NOMO-1 treated with DMSO at 0.1 percent for 48 hours (cell line): ENCODE measurements at regions not wholly inside any gene's neighbourhood (a gene's known extent, or its start where the extent isn't known, plus 50 kb on each side); places are given as distances from the start of the nearest gene placed in this dataset.

Experiments
- DNase-seq: peaks from one replicate; lab custom pipeline; 2025; ENCODE audit not compliant: unreplicated experiment; lab: John Stamatoyannopoulos, UW

GRCh38 chr3:117674321-117674720 lies 964.7 kb downstream of the TUSC7 start:
- DNase-seq = no peak

DNA sequence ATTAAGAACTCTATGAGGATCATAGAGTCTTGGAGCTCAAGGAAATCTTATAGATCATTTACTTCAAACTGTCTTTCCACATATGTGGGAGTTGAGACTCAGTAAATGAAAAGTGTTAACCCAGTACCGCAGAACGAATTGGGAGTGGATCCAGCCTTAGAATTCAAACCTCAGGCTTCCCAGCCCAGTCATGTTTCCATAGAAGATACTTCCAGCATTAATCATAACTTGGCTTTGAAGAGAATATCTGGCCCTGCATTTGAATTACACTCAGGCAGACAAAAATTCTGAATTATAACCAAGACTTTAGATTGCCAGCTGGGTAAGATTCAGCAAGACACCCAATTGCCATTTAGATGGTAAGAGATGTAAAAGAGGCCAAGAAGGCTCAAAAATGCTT lies 972.0 kb downstream of the TUSC7 start:
- DNase-seq = no peak

- no peak for DNase-seq
Measured at GRCh38 chr3:117687096-117687495, 977.5 kb downstream of the TUSC7 start.

DNA sequence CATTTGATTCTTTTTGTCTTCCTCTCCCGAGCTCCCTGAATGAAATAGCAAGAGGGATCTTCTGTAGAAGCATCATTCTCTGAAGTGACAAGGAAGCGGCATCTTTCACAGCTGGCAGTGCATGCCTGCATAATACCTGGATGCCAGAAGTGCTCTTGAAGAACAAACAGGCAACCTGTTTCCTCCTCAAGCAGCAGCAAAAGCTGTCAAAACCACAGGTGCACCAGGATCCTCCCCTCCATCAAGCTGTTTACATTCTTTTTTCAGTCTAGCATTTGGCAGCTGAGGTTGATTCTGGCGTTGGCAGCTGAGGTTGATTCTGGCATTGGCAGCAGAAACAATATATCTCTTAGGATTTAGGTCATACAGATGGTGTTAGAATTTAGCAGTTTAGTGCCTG lies 979.0 kb downstream of the TUSC7 start:
- no peak for DNase-seq

GRCh38 chr3:117691526-117691925 lies 981.9 kb downstream of the TUSC7 start:
- no peak for DNase-seq

DNA sequence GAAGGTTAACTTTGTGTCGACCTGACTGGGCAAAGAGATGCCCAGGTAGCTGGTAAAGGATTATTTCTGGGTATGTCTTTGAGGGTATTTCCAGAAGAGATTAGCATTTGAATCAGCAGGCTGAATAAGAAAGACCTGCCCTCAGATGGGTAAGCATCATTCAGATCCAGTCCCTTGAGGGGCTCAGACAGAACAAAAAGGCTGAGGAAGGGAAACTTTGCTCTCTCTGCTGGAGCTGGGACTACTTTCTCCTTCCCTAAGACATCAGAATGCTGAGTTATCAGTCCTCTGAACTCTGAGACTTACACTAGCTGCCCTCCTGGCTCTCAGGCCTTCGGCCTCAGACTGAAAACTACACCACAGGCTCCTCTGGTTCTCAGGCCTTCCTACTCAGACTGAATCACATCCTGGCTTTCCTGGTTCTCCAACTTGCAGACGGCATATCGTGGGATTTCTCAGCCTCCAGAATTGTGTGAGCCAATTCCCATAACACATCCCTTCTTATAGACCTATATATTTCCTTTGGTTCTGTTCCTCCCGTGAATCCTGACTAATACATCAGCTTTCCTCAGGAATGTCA lies 982.9 kb downstream of the TUSC7 start:
- DNase-seq = no peak

DNA sequence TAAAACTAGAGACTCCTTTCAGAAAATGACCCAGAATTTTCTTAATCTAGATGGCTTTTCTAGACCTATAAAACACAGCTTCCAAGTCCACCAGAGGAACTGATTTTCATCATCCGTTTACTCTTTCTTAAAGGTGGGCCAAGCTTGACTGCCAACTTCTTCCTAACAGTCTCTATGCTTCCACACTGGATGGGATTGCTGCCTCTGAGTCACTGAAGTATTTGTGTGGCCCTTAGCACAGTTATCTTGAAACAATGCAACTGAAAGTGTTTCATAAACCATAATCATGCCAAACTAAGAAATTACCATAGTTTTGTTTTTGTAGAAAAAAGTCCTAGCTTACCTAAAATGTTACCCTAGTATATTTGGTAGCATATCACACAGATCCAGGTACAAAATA lies 985.7 kb downstream of the TUSC7 start:
- DNase-seq = no peak

GRCh38 chr3:117695871-117696645 lies 986.5 kb downstream of the TUSC7 start:
- no peak for DNase-seq

DNA sequence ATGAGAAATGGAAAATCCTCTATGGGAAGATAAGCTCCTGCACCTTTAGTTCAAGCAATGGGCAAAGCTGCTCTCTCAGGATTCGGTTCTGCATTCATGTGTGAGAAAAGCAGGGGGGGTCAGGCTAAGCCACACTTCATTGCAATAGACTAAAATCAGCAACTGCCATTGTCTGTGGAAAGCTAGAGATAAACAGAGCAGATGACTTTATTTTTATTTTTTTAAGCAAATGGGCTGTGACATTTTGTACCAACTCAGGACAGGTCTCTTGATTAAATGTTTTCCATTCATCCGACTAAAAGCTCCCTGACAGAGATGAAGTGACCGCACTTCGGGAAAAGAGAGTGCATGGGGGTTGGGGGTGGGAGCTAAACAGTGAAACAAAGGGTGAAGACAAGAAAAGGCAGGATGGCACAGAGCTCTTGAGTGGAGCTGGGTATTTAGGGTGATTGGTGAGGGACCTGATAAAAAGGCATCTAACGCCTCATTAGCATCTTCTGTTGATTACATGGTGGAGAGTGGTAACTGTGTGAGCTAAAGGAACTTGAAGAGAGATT lies 987.4 kb downstream of the TUSC7 start:
- DNase-seq = no peak

GRCh38 chr3:117699058-117699457 lies 989.5 kb downstream of the TUSC7 start:
- DNase-seq = no peak

DNA sequence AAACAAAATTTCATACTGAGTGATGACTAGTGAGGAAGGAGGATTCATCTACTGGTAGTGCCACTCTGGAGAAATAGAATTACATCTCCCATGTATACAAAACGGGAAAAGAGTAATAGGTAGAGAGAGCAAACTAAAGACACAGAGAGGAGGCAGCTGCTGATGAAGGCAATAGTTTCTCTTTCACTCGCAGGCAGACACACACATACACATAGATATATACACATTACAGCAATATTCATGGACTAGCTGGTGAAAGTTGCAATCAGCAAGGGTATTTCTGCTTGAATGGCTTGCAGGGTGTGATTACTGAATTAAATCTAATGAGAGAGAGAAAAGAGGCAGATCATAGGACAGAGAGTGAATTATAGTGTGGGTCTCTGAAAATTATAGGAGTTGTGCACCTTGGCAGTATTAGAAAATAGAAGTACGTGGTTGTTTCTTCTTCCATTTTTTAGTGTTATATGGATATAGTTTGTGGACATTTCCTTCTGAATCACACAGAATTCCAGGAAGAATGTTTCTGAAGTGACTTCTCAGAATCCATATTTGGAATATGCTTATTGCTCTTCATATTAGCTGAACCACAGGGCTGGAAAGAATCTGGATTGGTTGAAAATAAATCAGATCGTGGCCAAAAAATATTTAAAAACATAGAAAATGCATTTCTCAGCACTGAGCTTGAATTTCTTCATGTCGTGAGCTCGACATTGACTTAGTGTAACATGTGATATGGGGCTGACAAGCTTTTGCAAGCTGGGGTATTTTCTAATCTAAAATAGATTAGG lies 991.2 kb downstream of the TUSC7 start:
- no peak for DNase-seq

DNA sequence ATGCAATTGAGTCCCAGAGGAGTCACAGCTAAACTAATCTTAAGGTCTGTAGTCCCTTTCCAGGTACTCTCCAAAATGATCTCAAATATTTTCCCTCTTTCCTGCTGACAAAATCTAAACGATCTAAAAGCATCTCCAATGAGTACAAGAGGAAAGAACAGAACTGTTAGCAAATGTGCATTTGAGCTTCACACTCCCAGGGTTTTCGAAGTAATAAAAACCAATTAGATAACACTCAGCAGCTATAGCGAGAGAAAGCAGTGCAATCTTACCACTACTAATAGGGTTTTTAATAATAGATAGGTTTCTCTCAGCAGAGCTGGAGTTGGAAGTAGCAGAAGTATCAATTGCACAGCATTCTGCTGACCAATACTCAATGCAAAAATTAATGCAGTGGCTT lies 995.4 kb downstream of the TUSC7 start:
- DNase-seq = no peak

DNA sequence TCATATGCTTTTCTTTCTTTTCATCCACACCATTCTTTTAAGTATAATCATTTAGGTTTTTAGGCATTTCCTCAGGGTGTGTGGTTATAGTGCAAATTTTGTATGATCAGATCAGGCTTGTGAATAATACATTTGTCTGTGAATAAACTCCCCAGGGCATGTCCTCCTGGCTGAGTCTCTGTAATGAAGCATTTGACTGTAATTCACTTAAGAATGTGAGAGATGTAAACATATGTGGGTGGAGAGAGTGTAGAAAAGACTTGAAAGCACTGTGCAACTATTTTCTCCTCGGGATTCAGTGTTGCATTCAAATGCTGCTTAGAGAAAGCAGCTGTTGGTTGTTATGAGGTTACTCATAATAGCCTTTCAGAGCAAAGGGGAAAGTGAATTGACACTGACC lies 996.5 kb downstream of the TUSC7 start:
- no peak for DNase-seq

DNA sequence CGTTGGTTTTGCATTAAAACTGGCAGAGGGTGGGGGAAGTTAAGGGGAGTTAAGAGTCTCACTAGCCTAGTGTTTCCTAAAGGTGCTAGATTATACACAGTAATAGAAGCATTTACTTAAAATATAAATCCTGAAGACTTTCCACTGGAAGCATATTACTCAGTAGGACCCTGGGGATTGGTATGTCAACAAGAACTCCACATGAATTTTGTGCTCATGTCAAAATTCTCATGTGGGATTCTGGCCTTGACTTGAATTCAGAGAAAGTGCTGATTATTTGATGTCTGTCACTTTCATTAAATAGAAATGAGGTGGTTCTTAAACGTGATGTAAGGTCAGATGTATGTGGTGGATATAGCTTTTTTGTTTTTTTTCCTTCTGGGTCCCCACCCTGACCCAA lies 997.2 kb downstream of the TUSC7 start:
- DNase-seq = no peak

- no peak for DNase-seq
Measured at GRCh38 chr3:117708601-117709000, 999.0 kb downstream of the TUSC7 start.

- DNase-seq = no peak
Measured at GRCh38 chr3:117709108-117709507, 999.5 kb downstream of the TUSC7 start.

DNA sequence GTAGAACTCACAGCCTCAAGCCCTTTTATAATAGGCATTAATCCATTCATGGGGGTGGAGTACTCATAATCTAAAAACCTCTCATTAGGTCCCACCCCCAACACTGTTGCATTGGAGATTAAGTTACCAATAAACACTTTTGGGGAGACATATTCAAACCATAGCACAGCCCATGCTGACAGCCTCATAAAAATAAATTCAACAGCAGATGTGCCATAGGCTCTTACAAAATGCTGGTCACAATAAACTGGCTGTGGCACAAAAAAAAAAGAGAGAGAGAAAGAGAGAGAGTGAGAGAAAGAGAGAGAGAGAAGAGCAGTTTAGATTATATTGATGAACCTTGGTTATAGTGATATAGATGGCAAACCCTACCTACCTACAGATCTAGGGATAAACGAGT lies 1000.9 kb downstream of the TUSC7 start:
- DNase-seq = no peak

DNA sequence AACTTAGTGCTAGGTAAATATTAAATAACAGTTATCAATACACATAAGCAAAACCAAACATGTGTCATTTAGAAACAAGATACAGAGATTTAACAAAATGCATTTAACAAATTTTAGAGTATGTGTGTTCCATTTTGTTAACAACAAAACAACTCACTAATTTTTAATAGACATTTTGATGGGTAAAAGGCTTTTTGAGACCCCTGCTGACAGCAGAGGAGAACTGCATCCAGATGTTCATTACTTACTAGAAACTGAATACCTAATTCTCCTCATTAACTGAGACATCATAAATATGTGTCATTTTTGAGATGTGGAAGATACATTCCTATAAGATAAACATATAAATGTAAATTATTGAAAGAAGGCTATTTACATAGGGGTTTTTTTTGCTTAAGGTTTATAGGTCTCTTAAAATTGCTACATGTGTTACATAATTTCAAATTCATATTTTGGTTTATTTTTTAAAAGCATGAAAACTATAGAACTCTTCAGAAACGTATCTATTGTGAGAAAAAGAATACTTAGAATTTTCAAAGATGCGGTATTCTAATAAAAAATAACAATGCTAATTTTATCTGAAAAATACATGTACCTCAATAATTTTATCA lies 1009.8 kb downstream of the TUSC7 start:
- DNase-seq = no peak

GRCh38 chr3:117721866-117722265 lies 1012.3 kb downstream of the TUSC7 start:
- no peak for DNase-seq

DNA sequence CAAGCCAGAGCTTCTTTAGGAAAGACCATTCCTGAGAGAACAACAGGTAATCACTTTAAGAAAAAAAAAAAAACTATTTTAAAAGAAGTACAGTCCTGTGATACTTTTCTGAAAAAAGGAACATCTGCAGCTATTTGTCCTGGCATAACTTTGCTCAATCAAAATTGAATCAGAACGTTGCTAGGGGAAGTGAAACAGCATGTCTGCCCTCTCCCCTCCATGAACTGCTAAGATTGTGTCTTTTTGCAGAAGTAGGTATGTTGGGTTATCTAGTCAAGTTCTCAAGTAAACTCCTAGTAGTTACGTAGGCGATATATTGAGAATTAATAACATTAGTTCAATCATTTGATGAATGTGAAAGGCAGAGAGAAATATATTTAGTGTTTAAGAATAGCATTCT lies 1013.3 kb downstream of the TUSC7 start:
- DNase-seq = peak; percentile 94

- DNase-seq = no peak
Measured at GRCh38 chr3:117723825-117724224, 1014.2 kb downstream of the TUSC7 start.
